Epithelial cell of proximal tubule (primary cell): ENCODE measurements at regions not wholly inside any gene's neighbourhood (a gene's known extent, or its start where the extent isn't known, plus 50 kb on each side); places are given as distances from the start of the nearest gene placed in this dataset.

Experiments
- DNase-seq: peaks from one replicate; pipeline ENCODE4 v3.0.0-alpha.2; 2011; ENCODE audit warnings: low read depth
- H3K4me3 ChIP-seq: 2 replicates; pipeline ENCODE4 v1.5.1; 2011; ENCODE audit warnings: low read depth, mild to moderate bottlenecking, low read length
- CTCF ChIP-seq: conservative IDR thresholded peaks from 2 replicates; pipeline ENCODE4 v1.5.1; 2012; ENCODE audit warnings: low read depth, mild to moderate bottlenecking, low read length

- H3K4me3 ChIP-seq, result no peak overlapping the region
- TF ChIP-seq CTCF, result no peak
- no peak for DNase-seq
Measured at GRCh38 chr5:113792806-113793205, 279.3 kb downstream of the YTHDC2 start.

- H3K4me3 ChIP-seq, result no peak overlapping the region
- no peak for DNase-seq
- no peak for TF ChIP-seq CTCF
Measured at GRCh38 chr5:113794981-113795380, 281.5 kb downstream of the YTHDC2 start.

GRCh38 chr5:113800686-113801085 lies 287.2 kb downstream of the YTHDC2 start:
- no peak overlapping the region for H3K4me3 ChIP-seq
- DNase-seq, result no peak
- no peak for TF ChIP-seq CTCF

GRCh38 chr5:113804264-113804663 lies 290.8 kb downstream of the YTHDC2 start:
- no peak for DNase-seq
- TF ChIP-seq CTCF, result peak; percentile 5
- H3K4me3 ChIP-seq, result no peak overlapping the region

- H3K4me3 ChIP-seq, result no peak overlapping the region
- no peak for DNase-seq
- TF ChIP-seq CTCF, result no peak
Measured at GRCh38 chr5:113804943-113805342, 291.4 kb downstream of the YTHDC2 start.

GRCh38 chr5:113806250-113806649 lies 292.8 kb downstream of the YTHDC2 start:
- peak; percentile 44 for TF ChIP-seq CTCF
- DNase-seq, result peak; percentile 2
- H3K4me3 ChIP-seq, result no peak overlapping the region

- no peak for TF ChIP-seq CTCF
- DNase-seq, result no peak
- H3K4me3 ChIP-seq, result no peak overlapping the region
Measured at GRCh38 chr5:113806904-113807303, 293.4 kb downstream of the YTHDC2 start.
